ENCODE measurements at regions not wholly inside any gene's neighbourhood (a gene's known extent, or its start where the extent isn't known, plus 50 kb on each side); places are given as distances from the start of the nearest gene placed in this dataset.

- TF ChIP-seq CTCF (IDR thresholded peaks at IDR 0.05) (no peak), USF2 (CRISPR knock-in tag; IDR thresholded peaks at IDR 0.05) (no peak), CREB1 (CRISPR knock-in tag; IDR thresholded peaks at IDR 0.05) (no peak), GABPB1 (CRISPR knock-in tag; IDR thresholded peaks at IDR 0.05) (no peak), HMGXB4 (CRISPR knock-in tag; IDR thresholded peaks at IDR 0.05) (no peak), ZNF317 (CRISPR knock-in tag; IDR thresholded peaks at IDR 0.05; ENCODE audit: borderline replicate concordance, low read depth) (no peak), E2F1 (CRISPR knock-in tag; IDR thresholded peaks at IDR 0.05) (no peak), RELA (CRISPR knock-in tag; IDR thresholded peaks at IDR 0.05; ENCODE audit: borderline replicate concordance) (no peak)
These were observed 271.8 kb upstream of the HS6ST1 start for GRCh38 chr2:128590309-128591021.
